ENCODE measurements at regions not wholly inside any gene's neighbourhood (a gene's known extent, or its start where the extent isn't known, plus 50 kb on each side); places are given as distances from the start of the nearest gene placed in this dataset.

- no peaks in the 10 kb centered on the region for H3K36me3 ChIP-seq (ENCODE audit: insufficient read depth, insufficient read length, low read length)
- H3K9ac ChIP-seq (ENCODE audit: insufficient read length, low read depth) = peak overlapping the region; percentile 17
- H3K4me1 ChIP-seq (ENCODE audit: insufficient read depth, insufficient read length) = peaks cover 29% of the 10 kb centered on the region
- H3K4me3 ChIP-seq (ENCODE audit: insufficient read length, low read depth) = no peak overlapping the region
- TF ChIP-seq SUZ12 (IDR thresholded peaks at IDR 0.05; ENCODE audit: extremely low read depth, insufficient read depth, insufficient read length) (no peak), ZNF274 (IDR thresholded peaks at IDR 0.05; ENCODE audit: low read depth, low read length) (no peak), YY1 (IDR thresholded peaks at IDR 0.05; ENCODE audit: insufficient read depth, insufficient read length) (no peak)
- no peak for DNase-seq (ENCODE audit: low read depth, low spot score)
- H3K27me3 ChIP-seq (ENCODE audit: insufficient read depth, insufficient read length) = no peaks in the 10 kb centered on the region
- no peaks in the 10 kb centered on the region for H3K9me3 ChIP-seq (ENCODE audit: insufficient read depth, low read length)
Observed at GRCh38 chr1:54479841-54480524, 68.0 kb upstream of the ACOT11 start.

- Histone ChIP-seq H3K9ac (ENCODE audit: insufficient read length, low read depth) (no peak overlapping the region), H3K27me3 (ENCODE audit: insufficient read depth, insufficient read length) (no peaks in the 10 kb centered on the region), H3K9me3 (ENCODE audit: insufficient read depth, low read length) (no peaks in the 10 kb centered on the region)
Observed at GRCh38 chr1:54479251-54479650, 68.8 kb upstream of the ACOT11 start.

DNA sequence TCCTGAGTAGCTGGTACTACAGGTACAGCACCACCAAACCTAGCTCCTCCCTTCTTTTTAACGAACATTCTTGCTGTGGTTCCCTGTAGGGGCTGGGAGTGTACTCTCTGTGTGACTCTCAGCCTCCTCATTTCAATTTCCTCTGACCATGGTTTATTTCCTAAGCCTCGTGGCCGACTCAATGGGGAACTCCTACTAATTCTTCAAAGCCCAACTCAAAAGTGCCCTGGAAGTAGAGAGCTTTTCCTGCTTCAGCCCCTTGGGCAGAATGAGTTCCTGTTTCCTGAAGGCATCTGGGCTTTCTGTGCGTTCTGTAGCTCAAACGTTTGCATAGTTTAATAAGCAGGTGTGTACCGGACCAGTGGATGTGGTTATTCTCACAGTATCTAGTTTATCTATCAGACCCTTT is 70.9 kb upstream of the ACOT11 start:
- Histone ChIP-seq H3K4me3 (ENCODE audit: insufficient read length, low read depth) (no peak overlapping the region), H3K9ac (ENCODE audit: insufficient read length, low read depth) (no peak overlapping the region), H3K4me1 (ENCODE audit: insufficient read depth, insufficient read length) (peaks cover 38% of the 10 kb centered on the region), H3K27me3 (ENCODE audit: insufficient read depth, insufficient read length) (peaks cover 10% of the 10 kb centered on the region), H3K36me3 (ENCODE audit: insufficient read depth, insufficient read length, low read length) (no peaks in the 10 kb centered on the region), H3K9me3 (ENCODE audit: insufficient read depth, low read length) (no peaks in the 10 kb centered on the region)
- DNase-seq (ENCODE audit: low read depth, low spot score) = no peak
- TF ChIP-seq SUZ12 (IDR thresholded peaks at IDR 0.05; ENCODE audit: extremely low read depth, insufficient read depth, insufficient read length) = no peak
- no peak for TF ChIP-seq ZNF274 (IDR thresholded peaks at IDR 0.05; ENCODE audit: low read depth, low read length)
- no peak for TF ChIP-seq YY1 (IDR thresholded peaks at IDR 0.05; ENCODE audit: insufficient read depth, insufficient read length)

More at GRCh38 chr1:54479251-54479650, 68.8 kb upstream of the ACOT11 start:
- peaks cover 33% of the 10 kb centered on the region for H3K4me1 ChIP-seq (ENCODE audit: insufficient read depth, insufficient read length)
- no peaks in the 10 kb centered on the region for H3K36me3 ChIP-seq (ENCODE audit: insufficient read depth, insufficient read length, low read length)
- H3K4me3 ChIP-seq (ENCODE audit: insufficient read length, low read depth) = no peak overlapping the region
- TF ChIP-seq YY1 (IDR thresholded peaks at IDR 0.05; ENCODE audit: insufficient read depth, insufficient read length) (no peak), ZNF274 (IDR thresholded peaks at IDR 0.05; ENCODE audit: low read depth, low read length) (no peak), SUZ12 (IDR thresholded peaks at IDR 0.05; ENCODE audit: extremely low read depth, insufficient read depth, insufficient read length) (no peak)
- DNase-seq (ENCODE audit: low read depth, low spot score) = no peak

- peaks cover 40% of the 10 kb centered on the region for H3K4me1 ChIP-seq (ENCODE audit: insufficient read depth, insufficient read length)
- H3K4me3 ChIP-seq (ENCODE audit: insufficient read length, low read depth) = no peak overlapping the region
Observed at GRCh38 chr1:54476530-54477109, 70.4 kb upstream of the SSBP3 start.

DNA sequence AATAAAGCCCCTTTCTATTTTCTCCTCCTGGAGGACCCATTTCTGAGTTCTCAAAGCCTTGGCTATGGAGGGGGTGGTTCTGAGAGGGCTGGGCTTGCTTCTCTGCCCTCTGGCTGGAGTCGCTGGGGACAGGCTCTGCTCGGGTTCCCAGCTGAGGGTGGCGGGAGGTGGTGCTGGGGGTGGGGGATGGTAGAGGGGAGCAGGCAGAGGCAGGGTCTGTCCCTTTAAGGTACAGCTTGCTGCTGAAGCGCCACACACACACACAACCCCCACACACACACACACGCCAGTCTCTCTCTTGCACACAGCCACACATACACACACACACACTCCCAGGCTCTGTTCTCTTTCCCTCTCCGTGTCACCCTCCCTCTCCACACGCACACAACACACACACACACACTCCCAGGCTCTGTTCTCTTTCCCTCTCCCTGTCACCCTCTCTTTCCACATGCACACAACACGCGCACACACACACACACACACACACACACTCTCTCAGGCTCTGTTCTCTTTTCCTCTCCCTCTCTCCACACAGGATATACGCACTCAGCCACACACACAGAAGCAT is 69.8 kb upstream of the SSBP3 start:
- peaks cover 39% of the 10 kb centered on the region for H3K4me1 ChIP-seq (ENCODE audit: insufficient read depth, insufficient read length)
- H3K27me3 ChIP-seq (ENCODE audit: insufficient read depth, insufficient read length) = peaks cover 10% of the 10 kb centered on the region
- H3K4me3 ChIP-seq (ENCODE audit: insufficient read length, low read depth) = peak overlapping the region; percentile 33
- no peak for TF ChIP-seq ZNF274 (IDR thresholded peaks at IDR 0.05; ENCODE audit: low read depth, low read length)
- TF ChIP-seq YY1 (IDR thresholded peaks at IDR 0.05; ENCODE audit: insufficient read depth, insufficient read length) = no peak
- no peak for TF ChIP-seq SUZ12 (IDR thresholded peaks at IDR 0.05; ENCODE audit: extremely low read depth, insufficient read depth, insufficient read length)
- DNase-seq (ENCODE audit: low read depth, low spot score) = no peak
- H3K36me3 ChIP-seq (ENCODE audit: insufficient read depth, insufficient read length, low read length) = no peaks in the 10 kb centered on the region
- no peaks in the 10 kb centered on the region for H3K9me3 ChIP-seq (ENCODE audit: insufficient read depth, low read length)
- peak overlapping the region; percentile 73 for H3K9ac ChIP-seq (ENCODE audit: insufficient read length, low read depth)

More at GRCh38 chr1:54476530-54477109, 70.4 kb upstream of the SSBP3 start:
- Histone ChIP-seq H3K27me3 (ENCODE audit: insufficient read depth, insufficient read length) (peaks cover 10% of the 10 kb centered on the region), H3K9me3 (ENCODE audit: insufficient read depth, low read length) (no peaks in the 10 kb centered on the region), H3K36me3 (ENCODE audit: insufficient read depth, insufficient read length, low read length) (no peaks in the 10 kb centered on the region), H3K9ac (ENCODE audit: insufficient read length, low read depth) (peak overlapping the region; percentile 34)
- TF ChIP-seq YY1 (IDR thresholded peaks at IDR 0.05; ENCODE audit: insufficient read depth, insufficient read length) (no peak), SUZ12 (IDR thresholded peaks at IDR 0.05; ENCODE audit: extremely low read depth, insufficient read depth, insufficient read length) (no peak), ZNF274 (IDR thresholded peaks at IDR 0.05; ENCODE audit: low read depth, low read length) (no peak)
- no peak for DNase-seq (ENCODE audit: low read depth, low spot score)

- H3K4me1 ChIP-seq (ENCODE audit: insufficient read depth, insufficient read length) = peaks cover 39% of the 10 kb centered on the region
Observed at GRCh38 chr1:54475357-54475881, 69.2 kb upstream of the SSBP3 start.

More at GRCh38 chr1:54475357-54475881, 69.2 kb upstream of the SSBP3 start:
- H3K27me3 ChIP-seq (ENCODE audit: insufficient read depth, insufficient read length) = peaks cover 10% of the 10 kb centered on the region
- no peaks in the 10 kb centered on the region for H3K36me3 ChIP-seq (ENCODE audit: insufficient read depth, insufficient read length, low read length)
- H3K4me3 ChIP-seq (ENCODE audit: insufficient read length, low read depth) = peak overlapping the region; percentile 33
- H3K9ac ChIP-seq (ENCODE audit: insufficient read length, low read depth) = peak overlapping the region; percentile 73
- DNase-seq (ENCODE audit: low read depth, low spot score) = no peak
- H3K9me3 ChIP-seq (ENCODE audit: insufficient read depth, low read length) = no peaks in the 10 kb centered on the region
- TF ChIP-seq SUZ12 (IDR thresholded peaks at IDR 0.05; ENCODE audit: extremely low read depth, insufficient read depth, insufficient read length) = no peak
- no peak for TF ChIP-seq YY1 (IDR thresholded peaks at IDR 0.05; ENCODE audit: insufficient read depth, insufficient read length)
- TF ChIP-seq ZNF274 (IDR thresholded peaks at IDR 0.05; ENCODE audit: low read depth, low read length) = no peak

Measured in NT2/D1 (cell line).